DMS 273 treated with DMSO at 0.1 percent for 48 hours (cell line): ENCODE measurements at regions not wholly inside any gene's neighbourhood (a gene's known extent, or its start where the extent isn't known, plus 50 kb on each side); places are given as distances from the start of the nearest gene placed in this dataset.
"Not testable (repeated sequence)": the region's sequence is repeated elsewhere in the genome, so short reads cannot be mapped to it uniquely, and the experiment has no call there.

Experiments
- DNase-seq: peaks from one replicate; lab custom pipeline; 2025; lab: John Stamatoyannopoulos, UW

- no peak for DNase-seq
Observed at GRCh38 chr17:70321352-70321751, 152.0 kb downstream of the KCNJ2 start.

GRCh38 chr17:70323269-70323668 lies 153.9 kb downstream of the KCNJ2 start:
- no peak for DNase-seq

GRCh38 chr17:70324031-70324430 lies 154.7 kb downstream of the KCNJ2 start:
- no peak for DNase-seq

GRCh38 chr17:70327279-70327678 lies 157.9 kb downstream of the KCNJ2 start:
- DNase-seq = no peak

- peak; percentile 87 for DNase-seq
Observed at GRCh38 chr17:70327723-70328122, 158.4 kb downstream of the KCNJ2 start.

GRCh38 chr17:70329721-70330120 lies 160.4 kb downstream of the KCNJ2 start:
- no peak for DNase-seq

- DNase-seq = not testable (repeated sequence)
Observed at GRCh38 chr17:70331066-70331465, 161.7 kb downstream of the KCNJ2 start.

GRCh38 chr17:70332356-70333210 lies 163.3 kb downstream of the KCNJ2 start:
- DNase-seq = no peak

- no peak for DNase-seq
Observed at GRCh38 chr17:70336411-70336810, 167.1 kb downstream of the KCNJ2 start.

- no peak for DNase-seq
Observed at GRCh38 chr17:70338946-70339354, 169.6 kb downstream of the KCNJ2 start.

- no peak for DNase-seq
Observed at GRCh38 chr17:70343114-70343513, 173.8 kb downstream of the KCNJ2 start.

GRCh38 chr17:70344386-70345060 lies 175.2 kb downstream of the KCNJ2 start:
- no peak for DNase-seq

GRCh38 chr17:70345061-70345460 lies 175.7 kb downstream of the KCNJ2 start:
- DNase-seq = no peak

GRCh38 chr17:70352834-70353233 lies 183.5 kb downstream of the KCNJ2 start:
- no peak for DNase-seq

GRCh38 chr17:70353408-70354092 lies 184.2 kb downstream of the KCNJ2 start:
- no peak for DNase-seq

GRCh38 chr17:70355185-70355584 lies 185.9 kb downstream of the KCNJ2 start:
- no peak for DNase-seq

GRCh38 chr17:70357190-70357589 lies 187.9 kb downstream of the KCNJ2 start:
- no peak for DNase-seq

GRCh38 chr17:70365091-70365583 lies 195.8 kb downstream of the KCNJ2 start:
- no peak for DNase-seq

GRCh38 chr17:70366386-70366785 lies 197.1 kb downstream of the KCNJ2 start:
- no peak for DNase-seq

- no peak for DNase-seq
Observed at GRCh38 chr17:70368011-70368410, 198.7 kb downstream of the KCNJ2 start.

- DNase-seq = no peak
Observed at GRCh38 chr17:70369391-70369790, 200.1 kb downstream of the KCNJ2 start.

- DNase-seq = no peak
Observed at GRCh38 chr17:70370816-70371215, 201.5 kb downstream of the KCNJ2 start.

GRCh38 chr17:70373369-70373768 lies 204.0 kb downstream of the KCNJ2 start:
- DNase-seq = no peak
